Gastrocnemius medialis (tissue), 4 donors: ENCODE measurements at regions not wholly inside any gene's neighbourhood (a gene's known extent, or its start where the extent isn't known, plus 50 kb on each side); places are given as distances from the start of the nearest gene placed in this dataset.

ENCODE experiments used
- CTCF ChIP-seq, 5 experiments: fragments of 450-650 bp in 3 of 5; fragments of 200-600 bp in 2 of 5; sonication (generic) in 2 of 5; IDR thresholded peaks in 4 of 5; conservative IDR thresholded peaks in 1 of 5; 1 replicate in 4 of 5; 2 replicates in 1 of 5; pipeline ENCODE4 v1.5.1; 2016 to 2019; ENCODE audit warnings: antibody characterized with exemption in 5 of 5, mild to moderate bottlenecking in 3 of 5, moderate library complexity in 3 of 5
- POLR2A ChIP-seq, 2 donors: fragments of 450-650 bp; IDR thresholded peaks; one replicate each; pipeline ENCODE4 v1.6.1; 2017; ENCODE audit warnings: antibody characterized with exemption in 2 of 2, mild to moderate bottlenecking in 2 of 2, moderate library complexity in 2 of 2

GRCh38 chrX:127305013-127305412 lies 485.5 kb downstream of the PRR32 start:
- TF ChIP-seq POLR2A (IDR thresholded peaks at IDR 0.05) = no peak
- no peak for TF ChIP-seq CTCF (IDR thresholded peaks at IDR 0.05 in 4 of 5, conservative IDR thresholded peaks at IDR 0.05 in 1 of 5)
